ENCODE measurements at regions not wholly inside any gene's neighbourhood (a gene's known extent, or its start where the extent isn't known, plus 50 kb on each side); places are given as distances from the start of the nearest gene placed in this dataset.

DNA sequence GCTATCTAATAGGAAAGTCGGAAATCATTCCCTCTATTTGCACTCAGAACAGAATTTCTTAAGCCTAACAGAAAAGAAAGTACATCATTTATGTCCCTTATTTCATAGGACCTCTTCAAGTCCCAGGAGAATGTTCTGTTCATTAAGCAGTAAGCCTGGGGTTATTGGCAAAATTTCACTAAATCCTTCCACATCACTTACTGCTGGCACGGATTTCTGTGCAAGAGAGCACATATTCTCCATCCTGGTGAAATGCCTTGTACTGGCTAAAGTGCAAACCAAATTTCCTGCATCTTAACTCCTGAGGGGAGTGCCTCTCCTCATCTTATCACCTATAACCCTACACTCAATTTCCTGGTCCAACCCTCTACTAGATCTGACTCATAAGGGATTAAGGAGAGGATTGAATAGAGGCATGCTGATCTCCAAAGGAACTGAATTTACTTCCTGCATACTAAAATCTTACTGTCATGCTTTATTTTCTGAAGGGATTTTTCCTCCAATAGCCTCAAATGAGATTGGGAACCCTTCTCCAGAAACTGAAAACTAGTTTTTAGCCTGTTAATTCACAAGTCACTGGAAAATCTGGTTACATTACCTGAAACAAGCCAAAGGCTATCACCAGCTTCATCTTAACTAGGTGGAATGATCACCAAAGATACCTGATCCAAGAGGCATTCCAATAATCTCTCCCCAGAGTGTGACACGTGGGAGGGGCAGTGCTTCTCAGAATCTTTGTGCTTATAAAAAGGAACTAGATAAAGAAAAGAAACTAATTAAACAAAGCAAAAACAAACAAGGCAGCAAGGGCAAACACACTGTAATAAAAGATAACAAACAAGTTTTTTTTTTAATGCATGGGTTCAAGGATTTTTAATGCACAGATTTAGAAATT lies 311.1 kb downstream of the NR4A2 start:
- Histone ChIP-seq H3K27me3 (no peaks in the 10 kb centered on the region), H3K4me3 (no peak overlapping the region), H3K36me3 (no peaks in the 10 kb centered on the region), H3K9me3 (no peaks in the 10 kb centered on the region), H3K4me1 (peaks cover 0 to 6% (median 0%) of the 10 kb centered on the region in 4 donors), H3K27ac (no peak overlapping the region)
- TF ChIP-seq, protein P1, sequence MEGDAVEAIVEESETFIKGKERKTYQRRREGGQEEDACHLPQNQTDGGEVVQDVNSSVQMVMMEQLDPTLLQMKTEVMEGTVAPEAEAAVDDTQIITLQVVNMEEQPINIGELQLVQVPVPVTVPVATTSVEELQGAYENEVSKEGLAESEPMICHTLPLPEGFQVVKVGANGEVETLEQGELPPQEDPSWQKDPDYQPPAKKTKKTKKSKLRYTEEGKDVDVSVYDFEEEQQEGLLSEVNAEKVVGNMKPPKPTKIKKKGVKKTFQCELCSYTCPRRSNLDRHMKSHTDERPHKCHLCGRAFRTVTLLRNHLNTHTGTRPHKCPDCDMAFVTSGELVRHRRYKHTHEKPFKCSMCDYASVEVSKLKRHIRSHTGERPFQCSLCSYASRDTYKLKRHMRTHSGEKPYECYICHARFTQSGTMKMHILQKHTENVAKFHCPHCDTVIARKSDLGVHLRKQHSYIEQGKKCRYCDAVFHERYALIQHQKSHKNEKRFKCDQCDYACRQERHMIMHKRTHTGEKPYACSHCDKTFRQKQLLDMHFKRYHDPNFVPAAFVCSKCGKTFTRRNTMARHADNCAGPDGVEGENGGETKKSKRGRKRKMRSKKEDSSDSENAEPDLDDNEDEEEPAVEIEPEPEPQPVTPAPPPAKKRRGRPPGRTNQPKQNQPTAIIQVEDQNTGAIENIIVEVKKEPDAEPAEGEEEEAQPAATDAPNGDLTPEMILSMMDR (IDR thresholded peaks at IDR 0.05) = no peak
- no peak for TF ChIP-seq POLR2A (IDR thresholded peaks at IDR 0.05)
- TF ChIP-seq POLR2AphosphoS5 (IDR thresholded peaks at IDR 0.05) = no peak
- no peak for TF ChIP-seq EP300 (IDR thresholded peaks at IDR 0.05; ENCODE audit: low read depth)
- WGBS, 2 donors (ENCODE audit: low coverage in 1 of 2) = 41 to 52% methylated on average over 3 of the region's 3 CpGs
- in situ Hi-C loops (cut with MboI; ENCODE audit: low pct_ligation_motif_present in 1 of 4, low pct_unique_long_range_greater_than_20kb in 1 of 4, low sequenced_read_pairs in 3 of 4) (no loop called here), intact Hi-C loops (cut with DNase I; ENCODE audit: low total_unique reads) (no loop called here)
- no peak for DNase-seq

DNA sequence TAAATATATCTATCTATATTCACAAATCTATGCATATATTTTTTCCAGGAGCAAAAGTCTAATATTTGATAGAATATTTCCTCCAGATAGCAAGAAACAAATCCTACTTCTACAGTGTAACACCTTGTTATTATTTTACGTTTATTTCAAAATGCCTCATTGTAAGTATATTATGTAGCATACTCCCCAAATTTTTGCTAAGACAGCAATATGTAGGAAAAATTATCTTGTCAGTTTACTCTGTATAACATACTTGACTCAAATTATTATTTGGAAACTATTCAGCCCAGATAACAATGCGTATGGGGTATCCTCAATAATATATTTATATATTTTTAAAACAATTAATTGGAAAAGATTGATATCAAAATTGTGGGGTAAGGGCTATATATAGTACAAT lies 313.2 kb downstream of the NR4A2 start:
- 93 to 98% methylated on average over 2 of the region's 2 CpGs for WGBS, 2 donors (ENCODE audit: low coverage in 1 of 2)
- in situ Hi-C loops (cut with MboI; ENCODE audit: low pct_ligation_motif_present in 1 of 4, low pct_unique_long_range_greater_than_20kb in 1 of 4, low sequenced_read_pairs in 3 of 4) (no loop called here), intact Hi-C loops (cut with DNase I; ENCODE audit: low total_unique reads) (no loop called here)
- Histone ChIP-seq H3K4me1 (peaks cover 0 to 6% (median 0%) of the 10 kb centered on the region in 4 donors), H3K27ac (no peak overlapping the region), H3K27me3 (no peaks in the 10 kb centered on the region), H3K4me3 (no peak overlapping the region), H3K36me3 (no peaks in the 10 kb centered on the region), H3K9me3 (no peaks in the 10 kb centered on the region)
- TF ChIP-seq, protein P1 (IDR thresholded peaks at IDR 0.05) = no peak
- TF ChIP-seq EP300 (IDR thresholded peaks at IDR 0.05; ENCODE audit: low read depth) (no peak), POLR2A (IDR thresholded peaks at IDR 0.05) (no peak), POLR2AphosphoS5 (IDR thresholded peaks at IDR 0.05) (no peak)
- DNase-seq = no peak

DNA sequence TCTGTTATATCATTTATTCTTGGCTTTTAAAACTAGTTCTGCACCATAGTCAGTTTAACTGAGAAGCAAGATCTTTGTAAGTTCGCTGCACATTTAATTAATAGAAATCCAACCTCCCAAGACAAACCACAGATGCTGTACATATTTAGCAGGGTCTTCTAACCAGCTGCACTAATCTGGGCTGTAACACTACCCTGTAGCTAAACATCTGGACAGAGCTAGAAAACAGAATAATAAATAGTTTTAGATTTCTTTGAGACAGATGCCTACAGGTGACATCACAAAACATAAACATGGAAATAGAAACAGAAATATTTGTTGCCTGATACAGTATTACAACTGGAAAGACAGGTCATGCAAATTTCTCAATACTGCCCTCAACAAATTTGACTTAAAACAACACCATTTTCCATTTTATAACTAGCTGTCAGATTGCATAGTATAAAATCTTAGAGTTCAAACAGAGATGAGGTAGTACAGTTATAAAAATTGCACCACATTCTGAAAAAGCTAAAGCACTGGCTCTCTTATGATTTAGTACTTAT lies 315.1 kb downstream of the NR4A2 start:
- DNase-seq = no peak
- Histone ChIP-seq H3K4me3 (no peak overlapping the region), H3K36me3 (no peaks in the 10 kb centered on the region), H3K4me1 (peaks cover 0 to 6% (median 0%) of the 10 kb centered on the region in 4 donors), H3K27me3 (no peaks in the 10 kb centered on the region), H3K27ac (no peak overlapping the region), H3K9me3 (no peaks in the 10 kb centered on the region)
- 67 to 77% methylated on average over 1 of the region's 1 CpG for WGBS, 2 donors (ENCODE audit: low coverage in 1 of 2)
- TF ChIP-seq POLR2A (IDR thresholded peaks at IDR 0.05) = no peak
- TF ChIP-seq POLR2AphosphoS5 (IDR thresholded peaks at IDR 0.05) = no peak
- TF ChIP-seq, protein P1 (IDR thresholded peaks at IDR 0.05) = no peak
- no peak for TF ChIP-seq EP300 (IDR thresholded peaks at IDR 0.05; ENCODE audit: low read depth)
- intact Hi-C loops (cut with DNase I; ENCODE audit: low total_unique reads) (no loop called here), in situ Hi-C loops (cut with MboI; ENCODE audit: low pct_ligation_motif_present in 1 of 4, low pct_unique_long_range_greater_than_20kb in 1 of 4, low sequenced_read_pairs in 3 of 4) (no loop called here)

DNA sequence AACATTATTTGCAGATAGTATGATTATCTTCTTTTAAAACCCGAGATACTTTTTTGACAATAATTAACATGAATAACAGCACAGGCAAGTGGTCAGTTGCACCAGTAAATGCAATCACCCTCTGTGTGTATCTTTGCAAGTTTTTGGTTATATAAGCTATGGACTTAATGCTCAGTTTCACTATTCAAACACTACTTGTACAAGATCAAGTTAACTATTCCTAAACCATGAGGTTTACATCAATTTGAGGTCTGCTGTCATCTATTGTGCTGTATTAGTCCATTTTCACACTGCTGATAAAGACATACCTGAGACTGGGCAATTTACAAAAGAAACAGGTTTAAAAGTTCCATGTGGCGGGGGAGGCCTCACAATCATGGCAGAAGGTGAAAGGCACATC lies 323.2 kb downstream of the NR4A2 start:
- in situ Hi-C loops (cut with MboI; ENCODE audit: low pct_ligation_motif_present in 1 of 4, low pct_unique_long_range_greater_than_20kb in 1 of 4, low sequenced_read_pairs in 3 of 4) (no loop called here), intact Hi-C loops (cut with DNase I; ENCODE audit: low total_unique reads) (no loop called here)
- Histone ChIP-seq H3K4me3 (no peak overlapping the region), H3K9me3 (peaks cover 3 to 12% of the 10 kb centered on the region in 2 donors), H3K4me1 (no peaks in the 10 kb centered on the region), H3K27me3 (no peaks in the 10 kb centered on the region), H3K27ac (no peak overlapping the region), H3K36me3 (no peaks in the 10 kb centered on the region)
- TF ChIP-seq, protein P1 (IDR thresholded peaks at IDR 0.05) = no peak
- TF ChIP-seq POLR2A (IDR thresholded peaks at IDR 0.05) = no peak
- no peak for TF ChIP-seq POLR2AphosphoS5 (IDR thresholded peaks at IDR 0.05)
- TF ChIP-seq EP300 (IDR thresholded peaks at IDR 0.05; ENCODE audit: low read depth) = no peak
- WGBS, 2 donors (ENCODE audit: low coverage in 1 of 2) = 48 to 73% methylated on average over 2 of the region's 2 CpGs
- DNase-seq = no peak
